Hematopoietic multipotent progenitor cell treated with erythropoietin and hydrocortisone succinate and interleukin-3 and kit ligand, for 4 days (in vitro differentiated cells): ENCODE measurements at regions not wholly inside any gene's neighbourhood (a gene's known extent, or its start where the extent isn't known, plus 50 kb on each side); places are given as distances from the start of the nearest gene placed in this dataset.
"Not testable (repeated sequence)": the region's sequence is repeated elsewhere in the genome, so short reads cannot be mapped to it uniquely, and the experiment has no call there.

Source experiments
- DNase-seq: peaks from one replicate; pipeline ENCODE4 v3.0.0-alpha.2; 2015

- DNase-seq, result no peak
Measured at GRCh38 chr2:220374282-220374681, 746.9 kb downstream of the SLC4A3 start.

- no peak for DNase-seq
Measured at GRCh38 chr2:220377482-220378155, 750.2 kb downstream of the SLC4A3 start.

GRCh38 chr2:220387758-220388157 is 760.3 kb downstream of the SLC4A3 start:
- DNase-seq, result not testable (repeated sequence)

DNA sequence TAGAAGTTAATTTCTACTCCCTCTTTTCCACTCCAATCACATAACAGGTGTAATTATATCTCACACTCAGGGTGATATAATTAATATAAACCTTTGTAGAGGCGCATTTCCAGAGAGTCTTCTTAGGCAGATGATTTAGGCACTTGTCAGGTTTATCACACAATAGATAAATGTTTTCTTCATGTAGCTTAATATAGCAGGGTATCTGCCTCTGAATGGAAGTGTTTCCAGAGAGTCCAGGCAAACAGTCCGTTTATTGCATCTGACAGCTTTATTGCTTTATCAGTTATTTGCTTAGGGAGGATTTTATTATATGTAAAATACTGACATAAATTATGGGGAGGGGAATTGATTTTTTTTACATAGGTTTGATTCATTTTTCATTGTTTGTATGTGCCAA is 766.3 kb downstream of the SLC4A3 start:
- no peak for DNase-seq

GRCh38 chr2:220394433-220394832 is 767.0 kb downstream of the SLC4A3 start:
- DNase-seq, result peak; percentile 5

DNA sequence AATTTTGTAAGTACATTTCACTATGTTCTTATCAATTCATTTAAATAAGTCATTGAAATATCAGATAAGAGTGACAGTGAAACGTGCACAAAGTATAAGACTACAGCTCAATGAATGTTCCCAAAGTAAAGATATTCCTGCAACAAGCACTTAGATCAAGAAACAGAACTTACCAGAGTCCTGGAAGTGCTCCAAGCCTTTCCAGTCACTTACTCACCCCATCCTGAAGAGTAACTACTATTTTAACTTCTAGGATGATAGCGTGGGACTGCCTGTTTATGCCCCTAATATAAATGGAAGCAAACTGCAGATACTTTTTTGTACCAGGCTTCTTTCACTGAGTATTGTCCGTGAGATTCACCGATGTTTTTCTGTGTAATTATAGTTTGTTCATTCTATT is 768.9 kb downstream of the SLC4A3 start:
- DNase-seq, result no peak

DNA sequence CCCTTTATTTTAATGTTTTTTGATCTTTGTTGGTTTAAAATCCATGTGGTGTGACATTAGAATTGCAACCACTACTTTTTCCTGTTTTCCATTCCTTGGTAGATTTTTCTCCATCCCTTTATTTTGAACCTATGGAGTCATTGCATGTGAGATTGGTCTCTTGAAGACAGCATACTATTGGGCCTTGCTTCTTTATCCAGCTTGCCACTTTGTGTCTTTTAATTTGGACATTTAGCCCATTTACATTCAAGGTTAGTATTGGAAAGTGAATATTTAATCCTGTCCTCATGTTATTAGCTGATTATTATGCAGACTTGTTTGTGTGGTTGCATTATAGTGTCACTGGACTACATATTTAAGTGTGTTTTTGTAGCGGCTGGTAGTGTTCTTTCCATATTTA is 782.9 kb downstream of the SLC4A3 start:
- DNase-seq, result no peak

GRCh38 chr2:220417503-220417902 is 790.1 kb downstream of the SLC4A3 start:
- no peak for DNase-seq

DNA sequence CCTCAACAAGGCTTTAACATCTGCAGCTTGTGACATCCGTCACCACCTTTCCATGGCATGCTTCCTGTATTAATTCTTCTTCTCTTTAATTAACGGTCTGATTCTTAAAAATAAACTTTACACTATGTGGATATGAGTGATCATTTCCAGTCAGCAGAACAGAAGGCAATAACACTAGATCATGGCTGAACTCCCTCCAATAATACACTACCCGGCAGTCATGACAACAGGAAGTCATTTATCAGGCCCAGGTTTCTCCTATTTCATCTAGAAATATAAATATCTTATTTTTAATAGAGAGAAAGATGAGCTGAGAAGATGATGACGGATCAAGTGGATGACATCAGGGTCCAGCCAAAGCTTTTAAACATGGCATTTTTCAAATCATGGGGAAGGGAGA is 792.2 kb downstream of the SLC4A3 start:
- no peak for DNase-seq

- no peak for DNase-seq
Measured at GRCh38 chr2:220420820-220421219, 793.4 kb downstream of the SLC4A3 start.

DNA sequence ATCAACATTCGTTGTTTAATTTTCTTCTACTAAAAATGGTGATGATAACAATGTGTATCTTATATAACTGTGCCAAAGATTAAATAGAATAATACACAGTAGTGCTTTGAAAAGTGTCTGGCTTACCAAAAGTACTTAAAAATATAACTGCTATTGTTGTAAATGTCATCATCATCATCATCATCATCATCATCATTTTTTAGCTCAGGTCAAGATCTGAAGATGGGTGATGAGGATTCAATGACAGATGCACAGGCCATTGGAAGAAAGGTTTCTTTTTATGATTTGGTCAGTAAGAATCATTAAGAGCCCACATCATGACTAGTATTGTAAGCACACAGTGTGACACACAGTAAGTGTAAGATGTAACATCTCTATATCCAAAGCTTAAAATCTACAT is 795.2 kb downstream of the SLC4A3 start:
- no peak for DNase-seq

DNA sequence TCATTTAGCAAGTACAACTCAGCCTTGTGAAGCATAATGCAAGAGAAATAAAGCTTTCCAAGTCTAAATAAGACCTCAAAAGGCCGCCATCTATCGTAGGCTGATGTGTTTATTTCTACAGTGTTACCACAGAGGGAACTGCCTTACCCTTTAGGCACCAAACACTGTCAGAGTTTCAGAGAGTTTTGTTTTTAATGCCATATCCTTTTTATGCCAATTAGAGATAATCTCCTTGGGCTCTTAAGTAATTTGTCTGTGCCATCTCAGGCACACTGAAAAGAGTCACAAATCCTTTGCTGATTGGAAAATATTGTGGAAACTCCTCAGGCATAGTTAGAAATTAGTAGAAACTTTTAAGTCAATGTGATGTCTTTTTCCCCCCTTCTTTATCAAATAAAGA is 797.1 kb downstream of the SLC4A3 start:
- no peak for DNase-seq

DNA sequence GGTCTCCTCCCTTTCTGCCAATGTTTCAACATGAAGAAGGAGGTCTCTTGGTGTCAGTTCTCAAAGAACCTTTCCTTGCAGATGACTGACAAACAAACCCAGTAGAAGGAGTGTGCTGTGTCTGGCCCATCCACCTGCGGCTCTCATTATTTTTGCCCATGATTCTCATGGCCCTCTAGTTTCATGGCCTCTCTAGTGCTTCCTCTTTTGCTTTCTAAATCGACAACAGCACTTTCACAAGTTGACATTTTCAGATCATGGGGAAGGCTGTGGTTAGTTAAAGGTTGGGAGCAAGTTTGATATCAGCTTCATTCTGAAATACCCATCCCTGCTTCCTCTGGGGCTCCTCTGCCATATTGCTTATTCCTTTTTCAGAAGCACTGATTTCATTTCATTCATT is 805.2 kb downstream of the SLC4A3 start:
- no peak for DNase-seq

DNA sequence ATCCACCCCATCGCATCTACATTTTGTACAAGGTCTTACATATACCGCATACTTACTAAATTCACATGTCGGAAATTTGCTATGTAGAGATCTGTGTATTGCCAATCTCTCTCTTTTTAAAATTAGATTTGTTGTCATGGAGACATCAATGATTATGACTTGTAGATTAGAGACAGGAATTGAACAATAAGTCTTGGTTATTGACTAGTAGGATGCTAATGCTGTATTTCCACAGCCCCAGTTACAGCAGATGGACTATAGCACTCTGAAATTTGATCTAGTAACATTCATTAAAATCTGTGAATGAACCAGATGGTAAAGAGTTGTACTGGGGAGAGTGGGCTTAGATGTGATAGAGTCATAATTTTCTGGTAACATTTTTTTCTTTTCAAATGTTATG is 805.7 kb downstream of the SLC4A3 start:
- no peak for DNase-seq

GRCh38 chr2:220434385-220434784 is 807.0 kb downstream of the SLC4A3 start:
- no peak for DNase-seq

DNA sequence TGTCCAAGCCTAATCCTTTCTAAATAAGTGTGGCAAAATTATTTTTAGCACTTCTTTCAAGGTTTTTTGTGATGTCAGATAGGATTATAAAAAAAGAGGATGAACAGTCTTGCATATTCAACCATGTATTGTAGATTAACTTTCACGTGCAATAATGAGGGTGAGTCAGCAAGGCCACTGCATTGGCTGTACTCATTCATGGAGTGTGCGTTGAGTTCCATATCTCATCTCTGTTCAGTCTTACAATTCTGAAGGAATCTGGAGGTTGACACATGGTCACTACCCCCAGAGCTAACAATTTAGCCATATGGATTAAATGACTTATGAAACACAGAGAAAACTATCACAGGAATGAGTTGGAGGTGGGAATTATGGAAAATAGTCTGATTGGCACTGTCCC is 810.5 kb downstream of the SLC4A3 start:
- DNase-seq, result no peak

- no peak for DNase-seq
Measured at GRCh38 chr2:220440731-220441130, 813.3 kb downstream of the SLC4A3 start.

- DNase-seq, result no peak
Measured at GRCh38 chr2:220441404-220441803, 814.0 kb downstream of the SLC4A3 start.

DNA sequence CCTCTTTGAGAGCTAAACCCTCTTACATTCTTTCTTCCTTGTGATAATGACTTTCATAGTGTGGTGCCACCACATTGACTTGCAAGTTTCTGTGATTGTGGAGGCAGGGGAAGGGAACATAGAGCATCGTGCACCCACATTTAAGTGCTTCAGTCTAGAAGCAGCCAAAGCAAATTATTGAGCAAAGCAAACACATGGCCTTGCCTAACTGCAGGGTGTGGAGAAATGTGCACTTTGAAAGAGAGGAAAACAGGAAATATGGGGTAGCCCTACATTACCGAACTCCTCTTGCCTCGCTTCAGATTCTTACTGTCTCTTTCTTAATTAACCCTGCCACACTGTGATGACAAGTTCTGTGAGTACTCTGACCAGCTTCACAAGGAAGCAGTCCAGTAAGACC is 814.6 kb downstream of the SLC4A3 start:
- no peak for DNase-seq

DNA sequence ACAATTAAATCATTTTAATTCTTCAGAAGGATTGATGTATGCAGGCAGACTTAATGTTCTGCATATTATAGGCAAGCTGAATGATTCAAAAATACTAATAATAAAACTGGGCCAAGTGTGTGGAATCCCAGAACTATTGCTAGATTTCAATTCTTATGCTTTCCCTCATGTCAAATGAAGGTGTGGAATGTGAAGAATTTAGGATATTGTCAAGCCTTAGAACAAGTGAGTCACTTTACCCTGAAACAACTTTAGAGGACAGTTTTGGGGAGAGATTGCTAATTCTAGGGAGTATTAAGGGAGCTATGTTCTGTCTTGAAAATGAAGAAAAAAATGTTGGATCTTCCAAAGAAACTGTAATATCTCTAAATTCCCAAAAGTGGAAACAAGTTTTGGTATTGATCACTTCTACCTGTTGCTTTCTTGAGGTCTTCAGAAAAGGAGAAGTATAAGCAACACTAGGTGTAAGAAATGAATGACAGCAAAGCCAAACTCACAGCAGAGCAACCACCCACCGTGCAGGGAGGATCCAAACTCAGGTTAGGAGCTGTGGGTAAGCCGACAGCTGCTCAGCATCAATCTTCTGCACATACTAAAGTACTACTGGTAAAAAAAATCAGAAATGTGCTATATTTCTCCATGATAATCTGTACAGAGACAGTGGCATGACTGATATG is 818.1 kb downstream of the SLC4A3 start:
- no peak for DNase-seq

DNA sequence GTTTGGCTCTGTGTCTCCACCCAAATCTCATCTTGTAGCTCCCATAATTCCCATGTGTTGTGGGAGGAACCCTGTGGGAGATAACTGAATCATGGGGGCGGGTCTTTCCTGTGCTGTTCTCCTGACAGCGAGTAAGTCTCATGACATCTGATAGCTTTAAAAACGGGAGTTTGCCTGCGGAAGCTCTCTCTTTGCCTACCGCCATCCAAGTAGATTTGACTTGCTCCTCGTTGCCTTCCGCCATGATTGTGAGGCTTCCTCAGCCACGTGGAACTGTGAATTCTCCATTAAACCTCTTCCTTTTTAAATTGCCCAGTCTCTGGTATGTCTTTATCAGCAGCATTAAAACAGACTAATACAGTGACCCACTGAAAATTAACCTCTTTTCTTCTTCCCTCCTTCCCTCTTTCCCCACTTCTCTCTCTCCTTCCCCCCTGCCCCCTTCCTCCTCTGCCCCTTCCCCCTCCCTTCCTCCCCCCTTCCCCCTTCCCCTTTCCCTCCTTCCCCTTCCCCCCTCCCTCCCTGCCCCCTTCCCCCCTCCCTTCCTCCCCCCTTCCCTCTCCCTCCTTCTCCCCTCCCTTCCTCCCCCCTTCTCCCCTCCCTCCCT is 818.8 kb downstream of the SLC4A3 start:
- no peak for DNase-seq

- DNase-seq, result no peak
Measured at GRCh38 chr2:220450846-220451245, 823.4 kb downstream of the SLC4A3 start.

- no peak for DNase-seq
Measured at GRCh38 chr2:220451438-220451837, 824.0 kb downstream of the SLC4A3 start.

GRCh38 chr2:220452561-220452960 is 825.1 kb downstream of the SLC4A3 start:
- no peak for DNase-seq
